Endothelial cell (in vitro differentiated cells): ENCODE measurements at regions not wholly inside any gene's neighbourhood (a gene's known extent, or its start where the extent isn't known, plus 50 kb on each side); places are given as distances from the start of the nearest gene placed in this dataset.

Source experiments
- DNase-seq: peaks from one replicate; pipeline ENCODE4 v3.0.0; 2021; ENCODE audit warnings: low spot score
- H3K27ac Mint-ChIP-seq: one replicate; pipeline ENCODE4 v1.8.0; 2021; ENCODE audit warnings: mixed read lengths, inconsistent platforms; ENCODE audit not compliant: unreplicated experiment
- H3K27me3 Mint-ChIP-seq: one replicate; pipeline ENCODE4 v1.8.0; 2021; ENCODE audit warnings: mild to moderate bottlenecking, moderate library complexity, mixed read lengths, inconsistent platforms; ENCODE audit not compliant: unreplicated experiment
- H3K36me3 Mint-ChIP-seq: one replicate; pipeline ENCODE4 v1.8.0; 2021; ENCODE audit warnings: mild to moderate bottlenecking, low read depth, mixed read lengths, inconsistent platforms; ENCODE audit not compliant: unreplicated experiment
- H3K4me1 Mint-ChIP-seq: one replicate; pipeline ENCODE4 v1.8.0; 2021; ENCODE audit warnings: mild to moderate bottlenecking, mixed read lengths, inconsistent platforms; ENCODE audit not compliant: unreplicated experiment
- H3K4me3 Mint-ChIP-seq: one replicate; pipeline ENCODE4 v1.8.0; 2021; ENCODE audit warnings: mild to moderate bottlenecking, mixed read lengths, inconsistent platforms; ENCODE audit not compliant: unreplicated experiment
- H3K9me3 Mint-ChIP-seq: one replicate; pipeline ENCODE4 v1.8.0; 2021; ENCODE audit warnings: mixed read lengths, inconsistent platforms; ENCODE audit not compliant: unreplicated experiment
- TF ChIP-seq, protein P1 (sequence below): fragments of 200-600 bp; sonication (generic); IDR thresholded peaks from one replicate; pipeline ENCODE4 v1.5.0; 2021; ENCODE audit warnings: antibody characterized with exemption; ENCODE audit not compliant: unreplicated experiment

DNA sequence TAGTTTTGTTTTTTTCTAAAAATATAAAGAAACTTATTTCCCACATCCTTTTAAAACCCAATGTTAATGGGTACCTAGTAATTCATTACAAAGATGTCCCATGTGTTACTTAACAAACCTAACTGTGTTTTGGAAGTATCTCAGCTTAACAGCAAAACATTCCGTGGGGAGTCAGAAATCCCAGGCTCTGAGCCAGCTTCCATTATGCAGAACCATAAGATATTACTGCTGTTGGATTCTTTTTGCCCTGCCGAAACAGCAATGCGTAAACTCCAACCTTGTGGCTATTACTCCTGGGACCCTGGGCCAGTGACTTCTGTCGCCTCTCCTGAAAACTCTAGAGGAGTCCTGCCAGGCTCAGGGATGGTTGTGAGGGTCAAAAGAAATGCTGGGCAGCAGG, 174.1 kb downstream of the UXS1 start:
- no peak overlapping the region for H3K27ac Mint-ChIP-seq
- TF ChIP-seq, protein P1, sequence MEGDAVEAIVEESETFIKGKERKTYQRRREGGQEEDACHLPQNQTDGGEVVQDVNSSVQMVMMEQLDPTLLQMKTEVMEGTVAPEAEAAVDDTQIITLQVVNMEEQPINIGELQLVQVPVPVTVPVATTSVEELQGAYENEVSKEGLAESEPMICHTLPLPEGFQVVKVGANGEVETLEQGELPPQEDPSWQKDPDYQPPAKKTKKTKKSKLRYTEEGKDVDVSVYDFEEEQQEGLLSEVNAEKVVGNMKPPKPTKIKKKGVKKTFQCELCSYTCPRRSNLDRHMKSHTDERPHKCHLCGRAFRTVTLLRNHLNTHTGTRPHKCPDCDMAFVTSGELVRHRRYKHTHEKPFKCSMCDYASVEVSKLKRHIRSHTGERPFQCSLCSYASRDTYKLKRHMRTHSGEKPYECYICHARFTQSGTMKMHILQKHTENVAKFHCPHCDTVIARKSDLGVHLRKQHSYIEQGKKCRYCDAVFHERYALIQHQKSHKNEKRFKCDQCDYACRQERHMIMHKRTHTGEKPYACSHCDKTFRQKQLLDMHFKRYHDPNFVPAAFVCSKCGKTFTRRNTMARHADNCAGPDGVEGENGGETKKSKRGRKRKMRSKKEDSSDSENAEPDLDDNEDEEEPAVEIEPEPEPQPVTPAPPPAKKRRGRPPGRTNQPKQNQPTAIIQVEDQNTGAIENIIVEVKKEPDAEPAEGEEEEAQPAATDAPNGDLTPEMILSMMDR, result no peak
- H3K9me3 Mint-ChIP-seq, result no peaks in the 10 kb centered on the region
- no peaks in the 10 kb centered on the region for H3K36me3 Mint-ChIP-seq
- no peak for DNase-seq
- H3K27me3 Mint-ChIP-seq, result no peaks in the 10 kb centered on the region
- peaks cover 3% of the 10 kb centered on the region for H3K4me1 Mint-ChIP-seq
- H3K4me3 Mint-ChIP-seq, result no peak overlapping the region

DNA sequence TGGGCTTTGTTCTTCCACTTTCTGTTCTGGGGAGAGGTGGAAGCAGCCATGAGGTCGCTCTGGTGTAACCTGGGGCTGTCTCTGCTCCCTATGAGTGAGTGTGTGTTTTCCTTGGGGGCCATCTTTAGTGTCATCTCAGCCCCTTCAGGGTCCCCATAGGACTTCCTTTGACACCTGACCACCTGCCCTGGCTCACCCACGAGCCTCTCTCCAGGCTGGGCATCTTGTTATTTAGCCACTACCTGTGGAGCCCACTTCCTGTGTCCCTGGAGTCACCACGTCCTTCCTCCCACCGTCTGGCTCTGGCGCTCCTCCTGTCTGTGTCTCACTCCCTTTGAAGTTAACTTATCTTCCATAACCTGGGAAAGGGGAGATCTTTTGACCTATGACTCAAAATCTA, 176.0 kb downstream of the UXS1 start:
- no peaks in the 10 kb centered on the region for H3K36me3 Mint-ChIP-seq
- no peak overlapping the region for H3K27ac Mint-ChIP-seq
- H3K4me1 Mint-ChIP-seq, result no peaks in the 10 kb centered on the region
- no peaks in the 10 kb centered on the region for H3K27me3 Mint-ChIP-seq
- H3K9me3 Mint-ChIP-seq, result no peaks in the 10 kb centered on the region
- TF ChIP-seq, protein P1, result no peak
- no peak overlapping the region for H3K4me3 Mint-ChIP-seq
- no peak for DNase-seq

DNA sequence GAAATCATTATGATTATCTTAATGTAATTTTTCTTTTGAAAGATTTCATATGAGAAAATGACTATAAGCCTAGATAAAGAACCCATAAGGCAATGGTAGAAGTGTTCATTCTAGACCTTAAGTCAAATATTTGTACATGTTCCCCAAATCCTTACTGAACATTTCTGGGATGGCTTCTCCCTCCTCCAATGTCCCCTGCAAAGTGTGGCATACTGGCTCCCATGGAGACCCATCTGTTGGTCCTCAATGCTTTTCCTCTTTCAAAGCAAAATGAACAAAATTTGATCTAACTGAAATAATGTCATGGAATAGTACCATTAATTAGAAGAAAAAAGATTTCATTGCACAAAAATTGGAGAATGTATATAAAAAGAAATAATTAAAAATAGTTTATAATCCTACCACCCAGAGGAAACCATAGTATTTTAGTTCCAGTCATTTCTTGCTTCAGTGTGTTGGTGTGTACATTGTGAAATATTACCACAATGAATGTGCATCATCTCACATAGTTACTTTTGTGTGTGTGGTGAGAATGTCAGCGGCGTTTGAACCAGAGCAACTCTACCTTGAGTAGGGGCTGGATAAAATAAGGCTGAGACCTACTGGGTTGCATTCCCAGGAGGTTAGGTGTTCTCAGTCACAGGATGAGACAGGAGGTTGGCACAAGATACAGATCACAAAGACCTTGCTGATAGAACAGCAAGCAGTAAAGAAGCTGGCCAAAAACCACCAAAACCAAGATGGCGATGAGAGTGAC, 181.3 kb downstream of the UXS1 start:
- H3K4me1 Mint-ChIP-seq, result no peaks in the 10 kb centered on the region
- no peak for DNase-seq
- peaks cover 15% of the 10 kb centered on the region for H3K36me3 Mint-ChIP-seq
- no peak overlapping the region for H3K4me3 Mint-ChIP-seq
- H3K27ac Mint-ChIP-seq, result no peak overlapping the region
- peaks cover 9% of the 10 kb centered on the region for H3K9me3 Mint-ChIP-seq
- peaks cover 2% of the 10 kb centered on the region for H3K27me3 Mint-ChIP-seq
- TF ChIP-seq, protein P1, result no peak

DNA sequence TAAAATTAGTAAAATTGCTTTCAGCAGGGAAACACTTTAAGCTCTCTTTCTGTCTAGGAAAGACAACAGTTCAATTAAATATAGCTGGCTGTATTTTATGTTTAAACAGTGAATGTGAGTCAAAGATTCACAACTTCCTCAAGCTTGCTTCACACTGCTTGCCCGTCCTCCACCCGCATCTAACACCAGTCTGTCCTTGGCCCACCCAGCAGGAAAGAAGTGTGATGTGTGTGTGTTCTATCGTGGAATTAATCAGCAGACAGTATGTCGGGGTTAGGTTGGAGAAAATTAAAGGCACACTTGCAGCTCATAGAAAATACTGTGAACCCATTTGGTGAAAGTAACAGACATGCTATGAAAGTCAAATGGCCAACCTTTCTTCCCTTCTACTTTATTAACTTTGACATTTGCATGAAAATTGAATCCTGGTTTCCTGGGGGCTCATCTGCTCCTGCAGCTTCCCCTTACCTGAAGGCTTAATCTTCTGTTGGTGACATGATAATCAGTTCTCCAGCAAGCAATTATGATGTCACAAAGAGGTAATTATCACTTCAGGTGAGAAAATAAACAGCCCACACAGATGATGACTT, 182.0 kb downstream of the UXS1 start:
- TF ChIP-seq, protein P1, result no peak
- DNase-seq, result no peak
- H3K9me3 Mint-ChIP-seq, result peaks cover 12% of the 10 kb centered on the region
- peaks cover 19% of the 10 kb centered on the region for H3K36me3 Mint-ChIP-seq
- H3K4me1 Mint-ChIP-seq, result no peaks in the 10 kb centered on the region
- H3K27ac Mint-ChIP-seq, result no peak overlapping the region
- H3K27me3 Mint-ChIP-seq, result peaks cover 2% of the 10 kb centered on the region
- H3K4me3 Mint-ChIP-seq, result no peak overlapping the region

DNA sequence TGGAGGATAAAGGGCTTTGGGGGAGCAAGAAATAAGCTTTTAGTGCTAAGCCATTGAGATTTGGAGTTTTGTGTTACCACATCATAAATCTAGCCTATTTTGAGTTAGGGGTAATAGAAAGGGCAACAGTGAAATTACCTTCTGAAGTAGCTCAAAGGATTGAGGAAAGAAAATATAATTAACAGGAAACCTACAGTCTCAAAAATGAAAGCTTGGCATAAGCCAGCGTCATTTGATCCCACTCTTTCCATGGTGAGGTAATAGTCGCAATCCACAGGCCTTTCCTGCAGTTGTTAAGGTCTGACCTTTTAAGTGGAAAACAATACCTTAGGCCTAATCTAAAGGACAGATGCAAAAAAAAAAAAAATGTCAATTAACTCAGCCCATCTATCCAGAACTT, 182.7 kb downstream of the UXS1 start:
- TF ChIP-seq, protein P1, result no peak
- Mint-ChIP-seq H3K9me3 (peaks cover 12% of the 10 kb centered on the region), H3K27ac (no peak overlapping the region), H3K36me3 (peaks cover 24% of the 10 kb centered on the region), H3K27me3 (peaks cover 4% of the 10 kb centered on the region), H3K4me3 (no peak overlapping the region), H3K4me1 (no peaks in the 10 kb centered on the region)
- no peak for DNase-seq
